ENCODE measurements at regions not wholly inside any gene's neighbourhood (a gene's known extent, or its start where the extent isn't known, plus 50 kb on each side); places are given as distances from the start of the nearest gene placed in this dataset.

GRCh38 chr5:97835112-97835511, 652.1 kb upstream of the RIOK2 start (continued):
- no peak for TF ChIP-seq ZNF280C (tag by site-specific recombination; IDR thresholded peaks at IDR 0.05)
- no peak for TF ChIP-seq ZNF324 (tag by site-specific recombination; IDR thresholded peaks at IDR 0.05)
- TF ChIP-seq ZBTB21 (tag by site-specific recombination; IDR thresholded peaks at IDR 0.05): no peak
- TF ChIP-seq ZBTB20 (tag by site-specific recombination; IDR thresholded peaks at IDR 0.05): no peak
- TF ChIP-seq PRDM2 (tag by site-specific recombination; IDR thresholded peaks at IDR 0.05; ENCODE audit: borderline replicate concordance): no peak

GRCh38 chr5:97836816-97837215, 653.8 kb upstream of the RIOK2 start:
- Histone ChIP-seq H3K4me1 (ENCODE audit: control insufficient read depth, insufficient read depth, low read length) (peaks cover 7% of the 10 kb centered on the region; the same call in 1 of the 2 replicates), H3K9me3 (ENCODE audit: control insufficient read depth, insufficient read depth, low read depth, low read length) (no peaks in the 10 kb centered on the region), H3K4me3 (ENCODE audit: low read depth, low read length) (no peak overlapping the region), H3K36me3 (ENCODE audit: control insufficient read depth in 2 of 2, insufficient read depth in 1 of 2, low read length in 2 of 2) (no peaks in the 10 kb centered on the region), H3K27ac (ENCODE audit: extremely low read depth, low read depth, low read length) (no peak overlapping the region)
- no peak for TF ChIP-seq ZBTB1 (tag by site-specific recombination; IDR thresholded peaks at IDR 0.05)
- no peak for TF ChIP-seq ZBTB10 (tag by site-specific recombination; IDR thresholded peaks at IDR 0.05)
- no peak for TF ChIP-seq SALL2 (tag by site-specific recombination; IDR thresholded peaks at IDR 0.05; ENCODE audit: borderline replicate concordance)
- no peak for TF ChIP-seq ZNF2 (tag by site-specific recombination; IDR thresholded peaks at IDR 0.05)
- no peak for TF ChIP-seq EGR2 (tag by site-specific recombination; IDR thresholded peaks at IDR 0.05; ENCODE audit: low read depth)
- no peak for TF ChIP-seq PATZ1 (tag by site-specific recombination; IDR thresholded peaks at IDR 0.05)
- no peak for TF ChIP-seq KLF8 (tag by site-specific recombination; IDR thresholded peaks at IDR 0.05)
- no peak for TF ChIP-seq ZNF239 (tag by site-specific recombination; IDR thresholded peaks at IDR 0.05)
- TF ChIP-seq ZNF169 (tag by site-specific recombination; IDR thresholded peaks at IDR 0.05): no peak
- TF ChIP-seq ZNF830 (tag by site-specific recombination; IDR thresholded peaks at IDR 0.05; ENCODE audit: low read depth): no peak
- no peak for TF ChIP-seq WT1 (tag by site-specific recombination; IDR thresholded peaks at IDR 0.05)
- no peak for TF ChIP-seq ZNF416 (tag by site-specific recombination; IDR thresholded peaks at IDR 0.05)
- no peak for TF ChIP-seq ZBTB8A (tag by site-specific recombination; IDR thresholded peaks at IDR 0.05)
- no peak for TF ChIP-seq ZBTB48 (tag by site-specific recombination; IDR thresholded peaks at IDR 0.05)
- TF ChIP-seq ZNF10 (tag by site-specific recombination; IDR thresholded peaks at IDR 0.05): no peak
- no peak for TF ChIP-seq ZNF23 (tag by site-specific recombination; IDR thresholded peaks at IDR 0.05; ENCODE audit: borderline replicate concordance)
- TF ChIP-seq HOXC10 (CRISPR knock-in tag; IDR thresholded peaks at IDR 0.05): no peak
- ChIA-PET CTCF (interaction anchor here (0.8 kb wide), 1 partner anchor 12 kb away, joined by 3 read pairs; no protein-coding TSS in a partner anchor), POLR2A (no interaction called here)
